ENCODE measurements at regions not wholly inside any gene's neighbourhood (a gene's known extent, or its start where the extent isn't known, plus 50 kb on each side); places are given as distances from the start of the nearest gene placed in this dataset.

DNA sequence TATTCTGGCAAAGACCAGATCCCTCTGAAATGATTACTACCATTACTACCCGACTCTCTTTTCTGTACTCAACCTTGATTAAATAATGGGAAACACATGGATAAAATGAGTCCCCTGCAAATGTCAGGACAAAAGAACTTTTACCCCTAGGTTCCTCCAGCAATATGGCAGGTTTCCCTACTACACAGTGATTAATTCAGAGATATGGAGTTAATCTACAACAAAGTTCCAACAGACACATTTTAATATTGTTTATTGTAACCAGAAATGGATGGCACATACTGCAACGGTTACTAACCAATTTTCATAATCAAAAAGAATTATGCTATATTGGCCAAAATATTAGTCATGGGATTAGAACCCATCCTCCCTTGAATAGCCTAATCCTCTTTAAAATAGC lies 294.8 kb downstream of the ATPSCKMT start (continued):
- TF ChIP-seq RNF2 (IDR thresholded peaks at IDR 0.05; ENCODE audit: borderline replicate concordance, low read depth, low read length, missing control alignments, poor library complexity, severe bottlenecking) (no peak), POU5F1 (IDR thresholded peaks at IDR 0.05; ENCODE audit: low read depth, low read length) (no peak)
